HepG2 (cell line): ENCODE measurements at regions not wholly inside any gene's neighbourhood (a gene's known extent, or its start where the extent isn't known, plus 50 kb on each side); places are given as distances from the start of the nearest gene placed in this dataset.

Experiments
- ATAC-seq: fragments of 200-7000 bp; cut with Tn5 transposase; 3 replicates; pipeline ENCODE4 v1.9.1; 2020; ENCODE audit warnings: mild to moderate bottlenecking, moderate library complexity
- BruUV-seq: library from RNA; stranded (reverse); fragments of 400-500 nt; replicated peaks from 2 replicates; lab custom pipeline; 2021; lab: Mats Ljungman, UMichigan
- CTCF ChIA-PET: fragments of 300-600 bp; formaldehyde crosslinking; extraction: SDS; loops from one replicate; lab custom pipeline; 2021; ENCODE audit warnings: low total read pairs, inconsistent platforms, low intra/inter-chr PET ratio; lab: Yijun Ruan, JAX
- POLR2A ChIA-PET: fragments of 350-600 bp; sonication (Branson Sonifier 250); formaldehyde crosslinking; loops from one replicate; lab custom pipeline; 2020; ENCODE audit warnings: antibody characterized with exemption, inconsistent platforms; lab: Yijun Ruan, JAX
- DNase-seq: peaks from one replicate; pipeline ENCODE4 v3.0.0-alpha.2; 2015; ENCODE audit warnings: low spot score
- FAIRE-seq: peaks from 3 replicates; lab custom pipeline; 2011; peaks lifted over from hg19 to GRCh38; lab: Jason Lieb, UNC
- H2AFZ ChIP-seq: one replicate; pipeline ENCODE4 v1.6.1; 2011; ENCODE audit warnings: low read length, inconsistent platforms
- H3K27ac ChIP-seq: fragments of 300-600 bp; 3 replicates; pipeline ENCODE4 v1.8.0; 2011; ENCODE audit warnings: mixed run types, mild to moderate bottlenecking, mixed read lengths, low read length, inconsistent platforms; ENCODE audit not compliant: insufficient read depth; ENCODE audit errors: extremely low read length
- H3K27me3 ChIP-seq, 2 experiments: fragments of 200-600 bp in 1 of 2; 2 replicates in 1 of 2; 3 replicates in 1 of 2; pipeline versions ENCODE4 v1.6.0 to v1.8.0; 2011; ENCODE audit warnings: low read length in 2 of 2, mild to moderate bottlenecking in 2 of 2, moderate library complexity in 2 of 2, inconsistent platforms in 1 of 2; ENCODE audit not compliant: insufficient read depth in 2 of 2, control insufficient read depth in 1 of 2
- H3K36me3 ChIP-seq, 2 experiments: fragments of 200-600 bp in 1 of 2; replicated peaks in 1 of 2; 2 replicates in 1 of 2; 3 replicates in 1 of 2; pipeline versions ENCODE4 v1.5.1 to v1.8.0; 2011; ENCODE audit warnings: low read length in 2 of 2, inconsistent platforms in 1 of 2; ENCODE audit not compliant: insufficient read depth in 2 of 2, control insufficient read depth in 1 of 2
- H3K4me1 ChIP-seq: 2 replicates; pipeline ENCODE4 v1.5.1; 2012; ENCODE audit warnings: low read length, inconsistent platforms; ENCODE audit not compliant: insufficient read depth
- H3K4me2 ChIP-seq: 2 replicates; pipeline ENCODE4 v1.6.0; 2011; ENCODE audit warnings: low read depth, low read length, inconsistent platforms
- H3K4me3 ChIP-seq, 3 experiments: fragments of 200-600 bp in 1 of 3; sonication (generic), shearing (Covaris generic) in 1 of 3; replicated peaks in 1 of 3; 2 replicates each; pipeline ENCODE4 v1.5.1; 2011 to 2016; ENCODE audit warnings: low read length in 3 of 3, inconsistent platforms in 2 of 3, low read depth in 2 of 3, mild to moderate bottlenecking in 2 of 3, control low read depth in 1 of 3, mixed read lengths in 1 of 3; ENCODE audit not compliant: insufficient read depth in 1 of 3
- H3K79me2 ChIP-seq: one replicate; pipeline ENCODE4 v1.6.1; 2011; ENCODE audit warnings: low read length, inconsistent platforms; ENCODE audit not compliant: insufficient read depth
- H3K9ac ChIP-seq: 2 replicates; pipeline ENCODE4 v1.6.0; 2011; ENCODE audit warnings: mild to moderate bottlenecking, low read depth, low read length, inconsistent platforms; ENCODE audit not compliant: insufficient read depth
- H3K9me3 ChIP-seq: 2 replicates; pipeline ENCODE4 v1.5.1; 2012; ENCODE audit warnings: mild to moderate bottlenecking, low read length
- H4K20me1 ChIP-seq: 2 replicates; pipeline ENCODE4 v1.6.0; 2011; ENCODE audit warnings: inconsistent platforms, mild to moderate bottlenecking, low read length, moderate library complexity; ENCODE audit not compliant: insufficient read depth
- HNF4A ChIP-seq: sonication (generic); formaldehyde crosslinking; IDR thresholded peaks from 2 replicates; pipeline ENCODE4 v1.4.0; 2020; ENCODE audit warnings: missing genetic modification reagents
- MXI1 ChIP-seq: IDR thresholded peaks from 3 replicates; pipeline ENCODE4 v1.6.1; 2012; ENCODE audit warnings: low read depth, low read length, inconsistent platforms, borderline replicate concordance
- NCOR1 ChIP-seq: fragments of 200-600 bp; sonication (generic); IDR thresholded peaks from 2 replicates; pipeline ENCODE4 v1.7.0; 2017; ENCODE audit warnings: antibody characterized with exemption, low read length, borderline replicate concordance
- SMAD3 ChIP-seq: sonication (generic); formaldehyde crosslinking; IDR thresholded peaks from 2 replicates; pipeline ENCODE4 v1.4.0; 2020; ENCODE audit warnings: missing genetic modification reagents
- SRSF1 ChIP-seq: fragments of 200-400 bp; formaldehyde crosslinking; optimal IDR thresholded peaks from 2 replicates; pipeline ENCODE3; 2017; ENCODE audit warnings: mild to moderate bottlenecking, low read depth, low read length, moderate library complexity
- ZFX ChIP-seq: sonication (generic); formaldehyde crosslinking; IDR thresholded peaks from 2 replicates; pipeline ENCODE4 v1.4.0; 2020; ENCODE audit warnings: mild to moderate bottlenecking, low read depth, missing genetic modification reagents, moderate library complexity
- ZNF292 ChIP-seq: sonication (generic); formaldehyde crosslinking; IDR thresholded peaks from 2 replicates; pipeline ENCODE4 v1.8.1; 2022; ENCODE audit warnings: mild to moderate bottlenecking, low read depth, missing genetic modification reagents, borderline replicate concordance
- ZNF335 ChIP-seq: sonication (generic); formaldehyde crosslinking; IDR thresholded peaks from 2 replicates; pipeline ENCODE4 v1.4.0; 2020; ENCODE audit warnings: missing genetic modification reagents
- ZNF33A ChIP-seq: sonication (generic); formaldehyde crosslinking; IDR thresholded peaks from 2 replicates; pipeline ENCODE4 v1.5.1; 2020; ENCODE audit warnings: missing genetic modification reagents, mild to moderate bottlenecking, moderate library complexity, borderline replicate concordance
- ZNF33B ChIP-seq: sonication (generic); formaldehyde crosslinking; IDR thresholded peaks from 2 replicates; pipeline ENCODE4 v1.5.1; 2020; ENCODE audit warnings: mild to moderate bottlenecking, missing genetic modification reagents
- ZNF577 ChIP-seq: sonication (generic); formaldehyde crosslinking; IDR thresholded peaks from 2 replicates; pipeline ENCODE4 v1.4.0; 2020; ENCODE audit warnings: mild to moderate bottlenecking, low read depth, missing genetic modification reagents, borderline replicate concordance
- ZNF660 ChIP-seq: sonication (generic); formaldehyde crosslinking; IDR thresholded peaks from 2 replicates; pipeline ENCODE4 v1.5.1; 2020; ENCODE audit warnings: mild to moderate bottlenecking, low read depth, missing genetic modification reagents, borderline replicate concordance
- ZNF841 ChIP-seq: sonication (generic); formaldehyde crosslinking; IDR thresholded peaks from 2 replicates; pipeline ENCODE4 v1.8.1; 2023; ENCODE audit warnings: missing genetic modification reagents, borderline replicate concordance
- ZSCAN21 ChIP-seq: sonication (generic); formaldehyde crosslinking; IDR thresholded peaks from 2 replicates; pipeline ENCODE4 v1.8.0; 2022; ENCODE audit warnings: mild to moderate bottlenecking, missing genetic modification reagents, moderate library complexity, borderline replicate concordance
- WGBS: methylation state at CpG from one replicate; pipeline ENCODE4 v1.1.6; 2017; ENCODE audit warnings: low lambda C conversion rate; 5-methylcytosine and 5-hydroxymethylcytosine counted together
- in situ Hi-C: cut with HindIII; loops from 2 replicates; pipeline ENCODE4 v1.10.0; 2017; ENCODE audit warnings: low pct_unique_long_range_greater_than_20kb; ENCODE audit not compliant: extremely low pct_ligation_motif_present
- intact Hi-C: fragments of 100-400 bp; cut with micrococcal nuclease; formaldehyde crosslinking; loops from one replicate; pipeline ENCODE4 v1.10.0; 2022; ENCODE audit not compliant: unreplicated experiment
- TF ChIP-seq, protein P1 (sequence below): sonication (generic); formaldehyde crosslinking; IDR thresholded peaks from 2 replicates; pipeline ENCODE4 v1.4.0; 2020; ENCODE audit warnings: missing genetic modification reagents
- TF ChIP-seq, protein P2 (sequence below): IDR thresholded peaks from 2 replicates; pipeline ENCODE4 v1.6.1; 2016; ENCODE audit warnings: missing compliant biosample characterization, missing genetic modification reagents, borderline replicate concordance

GRCh38 chr10:2650328-2650727, 417.0 kb upstream of the PFKP start:
- H3K27me3 ChIP-seq, result peaks cover 0 to 3% of the 10 kb centered on the region in 2 experiments; a peak in 1 of 5 replicates
- H3K9me3 ChIP-seq, result no peaks in the 10 kb centered on the region
- no peak overlapping the region for H3K4me3 ChIP-seq
- no peak overlapping the region for H3K27ac ChIP-seq
- DNase-seq, result no peak
- no peaks in the 10 kb centered on the region for H3K36me3 ChIP-seq
- no peak overlapping the region for H3K9ac ChIP-seq
- TF ChIP-seq ZNF292 (CRISPR knock-in tag) (no peak), ZFX (CRISPR knock-in tag) (no peak), ZNF841 (CRISPR knock-in tag) (no peak), SMAD3 (CRISPR knock-in tag) (no peak), ZSCAN21 (no peak), ZNF577 (no peak), ZNF660 (no peak), SRSF1 (no peak), NCOR1 (no peak), ZNF335 (CRISPR knock-in tag) (no peak), ZNF33A (CRISPR knock-in tag) (no peak), ZNF33B (CRISPR knock-in tag) (no peak), MXI1 (no peak), HNF4A (CRISPR knock-in tag) (no peak)
- TF ChIP-seq, protein P1, sequence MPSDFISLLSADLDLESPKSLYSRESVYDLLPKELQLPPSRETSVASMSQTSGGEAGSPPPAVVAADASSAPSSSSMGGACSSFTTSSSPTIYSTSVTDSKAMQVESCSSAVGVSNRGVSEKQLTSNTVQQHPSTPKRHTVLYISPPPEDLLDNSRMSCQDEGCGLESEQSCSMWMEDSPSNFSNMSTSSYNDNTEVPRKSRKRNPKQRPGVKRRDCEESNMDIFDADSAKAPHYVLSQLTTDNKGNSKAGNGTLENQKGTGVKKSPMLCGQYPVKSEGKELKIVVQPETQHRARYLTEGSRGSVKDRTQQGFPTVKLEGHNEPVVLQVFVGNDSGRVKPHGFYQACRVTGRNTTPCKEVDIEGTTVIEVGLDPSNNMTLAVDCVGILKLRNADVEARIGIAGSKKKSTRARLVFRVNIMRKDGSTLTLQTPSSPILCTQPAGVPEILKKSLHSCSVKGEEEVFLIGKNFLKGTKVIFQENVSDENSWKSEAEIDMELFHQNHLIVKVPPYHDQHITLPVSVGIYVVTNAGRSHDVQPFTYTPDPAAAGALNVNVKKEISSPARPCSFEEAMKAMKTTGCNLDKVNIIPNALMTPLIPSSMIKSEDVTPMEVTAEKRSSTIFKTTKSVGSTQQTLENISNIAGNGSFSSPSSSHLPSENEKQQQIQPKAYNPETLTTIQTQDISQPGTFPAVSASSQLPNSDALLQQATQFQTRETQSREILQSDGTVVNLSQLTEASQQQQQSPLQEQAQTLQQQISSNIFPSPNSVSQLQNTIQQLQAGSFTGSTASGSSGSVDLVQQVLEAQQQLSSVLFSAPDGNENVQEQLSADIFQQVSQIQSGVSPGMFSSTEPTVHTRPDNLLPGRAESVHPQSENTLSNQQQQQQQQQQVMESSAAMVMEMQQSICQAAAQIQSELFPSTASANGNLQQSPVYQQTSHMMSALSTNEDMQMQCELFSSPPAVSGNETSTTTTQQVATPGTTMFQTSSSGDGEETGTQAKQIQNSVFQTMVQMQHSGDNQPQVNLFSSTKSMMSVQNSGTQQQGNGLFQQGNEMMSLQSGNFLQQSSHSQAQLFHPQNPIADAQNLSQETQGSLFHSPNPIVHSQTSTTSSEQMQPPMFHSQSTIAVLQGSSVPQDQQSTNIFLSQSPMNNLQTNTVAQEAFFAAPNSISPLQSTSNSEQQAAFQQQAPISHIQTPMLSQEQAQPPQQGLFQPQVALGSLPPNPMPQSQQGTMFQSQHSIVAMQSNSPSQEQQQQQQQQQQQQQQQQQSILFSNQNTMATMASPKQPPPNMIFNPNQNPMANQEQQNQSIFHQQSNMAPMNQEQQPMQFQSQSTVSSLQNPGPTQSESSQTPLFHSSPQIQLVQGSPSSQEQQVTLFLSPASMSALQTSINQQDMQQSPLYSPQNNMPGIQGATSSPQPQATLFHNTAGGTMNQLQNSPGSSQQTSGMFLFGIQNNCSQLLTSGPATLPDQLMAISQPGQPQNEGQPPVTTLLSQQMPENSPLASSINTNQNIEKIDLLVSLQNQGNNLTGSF, result no peak
- TF ChIP-seq, protein P2, sequence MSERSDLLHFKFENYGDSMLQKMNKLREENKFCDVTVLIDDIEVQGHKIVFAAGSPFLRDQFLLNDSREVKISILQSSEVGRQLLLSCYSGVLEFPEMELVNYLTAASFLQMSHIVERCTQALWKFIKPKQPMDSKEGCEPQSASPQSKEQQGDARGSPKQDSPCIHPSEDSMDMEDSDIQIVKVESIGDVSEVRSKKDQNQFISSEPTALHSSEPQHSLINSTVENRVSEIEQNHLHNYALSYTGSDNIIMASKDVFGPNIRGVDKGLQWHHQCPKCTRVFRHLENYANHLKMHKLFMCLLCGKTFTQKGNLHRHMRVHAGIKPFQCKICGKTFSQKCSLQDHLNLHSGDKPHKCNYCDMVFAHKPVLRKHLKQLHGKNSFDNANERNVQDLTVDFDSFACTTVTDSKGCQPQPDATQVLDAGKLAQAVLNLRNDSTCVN (CRISPR knock-in tag), result no peak
- no TSS peak for BruUV-seq
- no peak for ATAC-seq
- no peak overlapping the region for H2AFZ ChIP-seq
- no peak overlapping the region for H3K4me2 ChIP-seq
- ChIA-PET CTCF (no interaction called here), POLR2A (no interaction called here)
- no peaks in the 10 kb centered on the region for H4K20me1 ChIP-seq
- FAIRE-seq, result no peak
- intact Hi-C loops (no loop called here), in situ Hi-C loops (no loop called here)
- no peaks in the 10 kb centered on the region for H3K4me1 ChIP-seq
- 0% methylated on average over 4 of the region's 4 CpGs for WGBS
- no peaks in the 10 kb centered on the region for H3K79me2 ChIP-seq
